Astrocyte of the cerebellum (primary cell): ENCODE measurements at regions not wholly inside any gene's neighbourhood (a gene's known extent, or its start where the extent isn't known, plus 50 kb on each side); places are given as distances from the start of the nearest gene placed in this dataset.

ENCODE experiments used
- DNase-seq: peaks from one replicate; pipeline ENCODE4 v3.0.0-alpha.2; 2011; ENCODE audit warnings: low read depth
- H3K4me3 ChIP-seq: 2 replicates; pipeline ENCODE4 v1.5.1; 2011; ENCODE audit warnings: mild to moderate bottlenecking, low read depth, low read length, moderate library complexity
- CTCF ChIP-seq: IDR thresholded peaks from 2 replicates; pipeline ENCODE4 v1.5.1; 2012; ENCODE audit warnings: low read length, low read depth, moderate library complexity, mild to moderate bottlenecking; ENCODE audit errors: missing control alignments
- in situ Hi-C: cut with HindIII; loops from 2 replicates; pipeline ENCODE4 v1.10.0; 2017; ENCODE audit warnings: low sequenced_read_pairs

GRCh38 chr14:53358166-53358565 lies 205.0 kb upstream of the DDHD1 start:
- H3K4me3 ChIP-seq: no peak overlapping the region
- no peak for TF ChIP-seq CTCF
- no peak for DNase-seq
- in situ Hi-C loops: no loop called here

- no peak for DNase-seq
- no peak for TF ChIP-seq CTCF
- in situ Hi-C loops: no loop called here
- H3K4me3 ChIP-seq: no peak overlapping the region
These were observed 203.4 kb upstream of the DDHD1 start for GRCh38 chr14:53356361-53357150.

GRCh38 chr14:53355581-53356112 lies 202.5 kb upstream of the DDHD1 start:
- peak; percentile 99 for DNase-seq
- in situ Hi-C loops: no loop called here
- no peak overlapping the region for H3K4me3 ChIP-seq
- no peak for TF ChIP-seq CTCF

GRCh38 chr14:53354336-53354735 lies 201.2 kb upstream of the DDHD1 start:
- in situ Hi-C loops: no loop called here
- no peak overlapping the region for H3K4me3 ChIP-seq
- no peak for TF ChIP-seq CTCF
- DNase-seq: no peak

- TF ChIP-seq CTCF: no peak
- no peak for DNase-seq
- H3K4me3 ChIP-seq: no peak overlapping the region
- in situ Hi-C loops: no loop called here
These were observed 197.7 kb upstream of the DDHD1 start for GRCh38 chr14:53350866-53351265.

- DNase-seq: peak; percentile 41
- no peak for TF ChIP-seq CTCF
- in situ Hi-C loops: no loop called here
- no peak overlapping the region for H3K4me3 ChIP-seq
These were observed 197.3 kb upstream of the DDHD1 start for GRCh38 chr14:53350429-53350828.
